GM23248 (cell line): ENCODE measurements at regions not wholly inside any gene's neighbourhood (a gene's known extent, or its start where the extent isn't known, plus 50 kb on each side); places are given as distances from the start of the nearest gene placed in this dataset.

Source experiments
- DNase-seq: peaks from one replicate; pipeline ENCODE4 v3.0.0-alpha.2; 2015
- H2AFZ ChIP-seq: fragments of 200-600 bp; sonication (generic); 2 replicates; pipeline ENCODE4 v1.6.1; 2016; ENCODE audit warnings: antibody characterized with exemption
- H3F3A ChIP-seq: fragments of 200-600 bp; sonication (generic); 2 replicates; pipeline ENCODE4 v1.6.1; 2016; ENCODE audit warnings: mild to moderate bottlenecking, antibody characterized with exemption, mixed run types; ENCODE audit not compliant: insufficient read depth
- H3K27ac ChIP-seq: fragments of 200-600 bp; sonication (generic); 2 replicates; pipeline ENCODE4 v1.5.1; 2016; ENCODE audit warnings: mild to moderate bottlenecking
- H3K27me3 ChIP-seq: fragments of 200-600 bp; sonication (generic); replicated peaks from 2 replicates; pipeline ENCODE4 v1.6.1; 2016; ENCODE audit warnings: mild to moderate bottlenecking; ENCODE audit not compliant: insufficient read depth
- H3K36me3 ChIP-seq: fragments of 200-600 bp; sonication (generic); 2 replicates; pipeline ENCODE4 v1.6.1; 2016; ENCODE audit warnings: low read depth, mild to moderate bottlenecking
- H3K4me1 ChIP-seq: fragments of 200-600 bp; sonication (generic); 2 replicates; pipeline ENCODE4 v1.6.1; 2016; ENCODE audit warnings: mild to moderate bottlenecking; ENCODE audit not compliant: insufficient read depth
- H3K4me2 ChIP-seq: fragments of 200-600 bp; sonication (generic); one replicate; pipeline ENCODE4 v1.6.1; 2016; ENCODE audit warnings: mild to moderate bottlenecking; ENCODE audit not compliant: unreplicated experiment
- H3K4me3 ChIP-seq: fragments of 200-600 bp; sonication (generic); 2 replicates; pipeline ENCODE4 v1.5.1; 2016; ENCODE audit warnings: mild to moderate bottlenecking
- H3K79me2 ChIP-seq: fragments of 200-600 bp; sonication (generic); 2 replicates; pipeline ENCODE4 v1.6.1; 2016; ENCODE audit warnings: mild to moderate bottlenecking; ENCODE audit not compliant: insufficient read depth
- H3K9ac ChIP-seq: fragments of 200-600 bp; sonication (generic); 2 replicates; pipeline ENCODE4 v1.6.1; 2016; ENCODE audit warnings: mild to moderate bottlenecking
- H3K9me2 ChIP-seq: fragments of 200-600 bp; sonication (generic); 2 replicates; pipeline ENCODE4 v1.6.1; 2016; ENCODE audit warnings: mixed run types, mild to moderate bottlenecking, moderate library complexity; ENCODE audit not compliant: insufficient read depth
- H3K9me3 ChIP-seq: fragments of 200-600 bp; sonication (generic); one replicate; pipeline ENCODE4 v1.6.1; 2017; ENCODE audit warnings: low read depth
- H4K20me1 ChIP-seq: fragments of 200-600 bp; sonication (generic); 2 replicates; pipeline ENCODE4 v1.6.0; 2016; ENCODE audit not compliant: insufficient read depth
- EZH2 ChIP-seq: fragments of 200-600 bp; sonication (generic); IDR thresholded peaks from 2 replicates; pipeline ENCODE4 v1.6.1; 2018; ENCODE audit warnings: antibody characterized with exemption, mild to moderate bottlenecking; ENCODE audit not compliant: insufficient read depth, poor library complexity, severe bottlenecking
- EZH2phosphoT487 ChIP-seq: fragments of 200-600 bp; sonication (generic); IDR thresholded peaks from 2 replicates; pipeline ENCODE4 v1.6.1; 2018; ENCODE audit warnings: antibody characterized with exemption, moderate library complexity, mild to moderate bottlenecking, low read depth; ENCODE audit not compliant: insufficient read depth
- WGBS, 2 experiments: methylation state at CpG; one replicate each; pipeline ENCODE4 v1.1.6; 2015 to 2017; ENCODE audit warnings: low lambda C conversion rate in 2 of 2, low coverage in 1 of 2; ENCODE audit errors: missing lambda C conversion rate in 2 of 2; 5-methylcytosine and 5-hydroxymethylcytosine counted together
- in situ Hi-C: fragments of 300-500 bp; cut with MboI; formaldehyde crosslinking; loops from 2 replicates; pipeline ENCODE4 v1.15.0; 2020

GRCh38 chr2:66698576-66699239 lies 263.8 kb downstream of the MEIS1 start:
- no peaks in the 10 kb centered on the region for H3K4me1 ChIP-seq
- H3K9me2 ChIP-seq = peaks cover 4% of the 10 kb centered on the region; the same call in 1 of the 2 replicates
- TF ChIP-seq EZH2phosphoT487 (no peak), EZH2 (no peak)
- H3K27me3 ChIP-seq = no peaks in the 10 kb centered on the region
- no peak overlapping the region for H2AFZ ChIP-seq
- no peaks in the 10 kb centered on the region for H3K79me2 ChIP-seq
- no peak for DNase-seq
- no peak overlapping the region for H3K27ac ChIP-seq
- WGBS, 2 experiments = 78 to 84% methylated on average over 5 of the region's 5 CpGs
- H4K20me1 ChIP-seq = no peaks in the 10 kb centered on the region
- no peak overlapping the region for H3K4me2 ChIP-seq
- H3K4me3 ChIP-seq = no peak overlapping the region
- no peaks in the 10 kb centered on the region for H3F3A ChIP-seq
- no peaks in the 10 kb centered on the region for H3K9me3 ChIP-seq
- in situ Hi-C loops = no loop called here
- no peaks in the 10 kb centered on the region for H3K36me3 ChIP-seq
- H3K9ac ChIP-seq = no peak overlapping the region

GRCh38 chr2:66699416-66699792 lies 264.5 kb downstream of the MEIS1 start:
- Histone ChIP-seq H3K36me3 (no peaks in the 10 kb centered on the region), H3K27me3 (no peaks in the 10 kb centered on the region), H3K9me2 (peaks cover 4% of the 10 kb centered on the region; the same call in 1 of the 2 replicates), H4K20me1 (no peaks in the 10 kb centered on the region), H3F3A (no peaks in the 10 kb centered on the region), H3K9ac (no peak overlapping the region), H3K4me3 (no peak overlapping the region), H3K79me2 (no peaks in the 10 kb centered on the region), H3K4me2 (no peak overlapping the region), H2AFZ (no peak overlapping the region), H3K4me1 (no peaks in the 10 kb centered on the region), H3K9me3 (no peaks in the 10 kb centered on the region), H3K27ac (no peak overlapping the region)
- no peak for TF ChIP-seq EZH2
- in situ Hi-C loops = no loop called here
- 80 to 82% methylated on average over 4 of the region's 4 CpGs for WGBS, 2 experiments
- DNase-seq = no peak

GRCh38 chr2:66699793-66700676 lies 265.1 kb downstream of the MEIS1 start:
- peaks cover 4% of the 10 kb centered on the region; the same call in 1 of the 2 replicates for H3K9me2 ChIP-seq
- H3K4me2 ChIP-seq = no peak overlapping the region
- H3K36me3 ChIP-seq = no peaks in the 10 kb centered on the region
- in situ Hi-C loops = no loop called here
- WGBS, 2 experiments = 72 to 75% methylated on average over 7 of the region's 7 CpGs
- no peaks in the 10 kb centered on the region for H4K20me1 ChIP-seq
- TF ChIP-seq EZH2 (no peak), EZH2phosphoT487 (no peak)
- H3K4me3 ChIP-seq = no peak overlapping the region
- no peak overlapping the region for H2AFZ ChIP-seq
- no peaks in the 10 kb centered on the region for H3K4me1 ChIP-seq
- H3K9me3 ChIP-seq = no peaks in the 10 kb centered on the region
- no peaks in the 10 kb centered on the region for H3K27me3 ChIP-seq
- no peak overlapping the region for H3K9ac ChIP-seq
- no peaks in the 10 kb centered on the region for H3F3A ChIP-seq
- H3K27ac ChIP-seq = no peak overlapping the region
- H3K79me2 ChIP-seq = no peaks in the 10 kb centered on the region
- DNase-seq = no peak

GRCh38 chr2:66700677-66701066 lies 265.7 kb downstream of the MEIS1 start:
- Histone ChIP-seq H3K4me2 (no peak overlapping the region), H3K9me2 (peaks cover 4% of the 10 kb centered on the region; the same call in 1 of the 2 replicates), H3K4me1 (no peaks in the 10 kb centered on the region), H3F3A (no peaks in the 10 kb centered on the region), H3K27ac (no peak overlapping the region), H3K79me2 (no peaks in the 10 kb centered on the region), H2AFZ (no peak overlapping the region), H4K20me1 (no peaks in the 10 kb centered on the region), H3K27me3 (no peaks in the 10 kb centered on the region), H3K9ac (no peak overlapping the region), H3K9me3 (no peaks in the 10 kb centered on the region), H3K36me3 (no peaks in the 10 kb centered on the region), H3K4me3 (no peak overlapping the region)
- no peak for TF ChIP-seq EZH2phosphoT487
- DNase-seq = no peak
- in situ Hi-C loops = no loop called here
- 70 to 79% methylated on average over 3 of the region's 3 CpGs for WGBS, 2 experiments
